ENCODE measurements at regions not wholly inside any gene's neighbourhood (a gene's known extent, or its start where the extent isn't known, plus 50 kb on each side); places are given as distances from the start of the nearest gene placed in this dataset.

GRCh38 chr9:79939819-79940218 lies 368.1 kb downstream of the TLE4 start:
- intact Hi-C loops (cut with micrococcal nuclease), result no loop called here
- Mint-ChIP-seq H3K4me1 (ENCODE audit: insufficient read depth, unreplicated experiment) (no peaks in the 10 kb centered on the region), H3K9me3 (ENCODE audit: unreplicated experiment) (no peaks in the 10 kb centered on the region), H3K27ac (ENCODE audit: low read depth, unreplicated experiment) (no peak overlapping the region), H3K27me3 (ENCODE audit: insufficient read depth, unreplicated experiment) (no peaks in the 10 kb centered on the region), H3K4me3 (ENCODE audit: unreplicated experiment) (no peak overlapping the region), H3K36me3 (ENCODE audit: insufficient read depth, unreplicated experiment) (no peaks in the 10 kb centered on the region)
- no peak for DNase-seq (ENCODE audit: unreplicated experiment)
- BruUV-seq (replicated peaks), result no TSS peak
- ChIA-PET CTCF (no interaction called here), POLR2A (no interaction called here)
- no peak for TF ChIP-seq CTCF (IDR thresholded peaks at IDR 0.05; ENCODE audit: unreplicated experiment)

- H3K36me3 Mint-ChIP-seq (ENCODE audit: insufficient read depth, unreplicated experiment), result no peaks in the 10 kb centered on the region
- TF ChIP-seq CTCF (IDR thresholded peaks at IDR 0.05; ENCODE audit: unreplicated experiment), result no peak
- H3K9me3 Mint-ChIP-seq (ENCODE audit: unreplicated experiment), result no peaks in the 10 kb centered on the region
- DNase-seq (ENCODE audit: unreplicated experiment), result no peak
- CTCF ChIA-PET, result no interaction called here
- H3K27me3 Mint-ChIP-seq (ENCODE audit: insufficient read depth, unreplicated experiment), result no peaks in the 10 kb centered on the region
- POLR2A ChIA-PET, result no interaction called here
- intact Hi-C loops (cut with micrococcal nuclease), result no loop called here
- no peak overlapping the region for H3K27ac Mint-ChIP-seq (ENCODE audit: low read depth, unreplicated experiment)
- BruUV-seq (replicated peaks), result no TSS peak
- H3K4me1 Mint-ChIP-seq (ENCODE audit: insufficient read depth, unreplicated experiment), result no peaks in the 10 kb centered on the region
- H3K4me3 Mint-ChIP-seq (ENCODE audit: unreplicated experiment), result no peak overlapping the region
Measured at GRCh38 chr9:79936336-79936735, 364.6 kb downstream of the TLE4 start.

GRCh38 chr9:79929285-79929684 lies 357.5 kb downstream of the TLE4 start:
- TF ChIP-seq CTCF (IDR thresholded peaks at IDR 0.05; ENCODE audit: unreplicated experiment), result no peak
- CTCF ChIA-PET, result no interaction called here
- no peaks in the 10 kb centered on the region for H3K9me3 Mint-ChIP-seq (ENCODE audit: unreplicated experiment)
- no peaks in the 10 kb centered on the region for H3K36me3 Mint-ChIP-seq (ENCODE audit: insufficient read depth, unreplicated experiment)
- no peak for DNase-seq (ENCODE audit: unreplicated experiment)
- no peak overlapping the region for H3K4me3 Mint-ChIP-seq (ENCODE audit: unreplicated experiment)
- no peak overlapping the region for H3K27ac Mint-ChIP-seq (ENCODE audit: low read depth, unreplicated experiment)
- POLR2A ChIA-PET, result no interaction called here
- BruUV-seq (replicated peaks), result no TSS peak
- H3K4me1 Mint-ChIP-seq (ENCODE audit: insufficient read depth, unreplicated experiment), result no peaks in the 10 kb centered on the region
- intact Hi-C loops (cut with micrococcal nuclease), result no loop called here
- H3K27me3 Mint-ChIP-seq (ENCODE audit: insufficient read depth, unreplicated experiment), result no peaks in the 10 kb centered on the region

- DNase-seq (ENCODE audit: unreplicated experiment), result no peak
- ChIA-PET CTCF (no interaction called here), POLR2A (no interaction called here)
- Mint-ChIP-seq H3K9me3 (ENCODE audit: unreplicated experiment) (no peaks in the 10 kb centered on the region), H3K27me3 (ENCODE audit: insufficient read depth, unreplicated experiment) (no peaks in the 10 kb centered on the region), H3K36me3 (ENCODE audit: insufficient read depth, unreplicated experiment) (no peaks in the 10 kb centered on the region), H3K4me1 (ENCODE audit: insufficient read depth, unreplicated experiment) (no peaks in the 10 kb centered on the region), H3K4me3 (ENCODE audit: unreplicated experiment) (no peak overlapping the region), H3K27ac (ENCODE audit: low read depth, unreplicated experiment) (no peak overlapping the region)
- TF ChIP-seq CTCF (IDR thresholded peaks at IDR 0.05; ENCODE audit: unreplicated experiment), result no peak
- intact Hi-C loops (cut with micrococcal nuclease), result no loop called here
- BruUV-seq (replicated peaks), result no TSS peak
Measured at GRCh38 chr9:79928661-79929223, 357.0 kb downstream of the TLE4 start.

All from MCF 10A (cell line).